H9 (cell line): ENCODE measurements at regions not wholly inside any gene's neighbourhood (a gene's known extent, or its start where the extent isn't known, plus 50 kb on each side); places are given as distances from the start of the nearest gene placed in this dataset.

Experiments
- DNase-seq: peaks from one replicate; pipeline ENCODE4 v3.0.0-alpha.2; 2017
- H2AFZ ChIP-seq: one replicate; pipeline ENCODE4 v1.6.1; 2013; ENCODE audit warnings: mild to moderate bottlenecking, low read length, control low read depth, moderate library complexity
- H2AK5ac ChIP-seq: 2 replicates; pipeline ENCODE4 v1.6.1; 2013; ENCODE audit warnings: low read length, control low read depth, mixed read lengths; ENCODE audit not compliant: insufficient read length
- H2BK120ac ChIP-seq: one replicate; pipeline ENCODE4 v1.6.1; 2013; ENCODE audit warnings: low read depth, mild to moderate bottlenecking, low read length, control low read depth, inconsistent platforms; ENCODE audit not compliant: poor library complexity, severe bottlenecking
- H2BK12ac ChIP-seq: 2 replicates; pipeline ENCODE4 v1.6.1; 2013; ENCODE audit warnings: low read length, control low read depth, mixed read lengths, low read depth; ENCODE audit not compliant: insufficient read length
- H2BK15ac ChIP-seq: 2 replicates; pipeline ENCODE4 v1.6.1; 2013; ENCODE audit warnings: low read depth, low read length, control low read depth
- H2BK20ac ChIP-seq: one replicate; pipeline ENCODE4 v1.6.1; 2013; ENCODE audit warnings: low read depth, mild to moderate bottlenecking, low read length, control low read depth, inconsistent platforms; ENCODE audit not compliant: poor library complexity, severe bottlenecking
- H2BK5ac ChIP-seq: 2 replicates; pipeline ENCODE4 v1.6.1; 2013; ENCODE audit warnings: low read length, control low read depth, mixed read lengths; ENCODE audit not compliant: insufficient read length
- H3K14ac ChIP-seq: 2 replicates; pipeline ENCODE4 v1.6.1; 2013; ENCODE audit warnings: low read length, control low read depth; ENCODE audit not compliant: insufficient read depth
- H3K18ac ChIP-seq: 2 replicates; pipeline ENCODE4 v1.6.1; 2013; ENCODE audit warnings: low read depth, mild to moderate bottlenecking, mixed read lengths, low read length, control low read depth; ENCODE audit not compliant: insufficient read length
- H3K23ac ChIP-seq: 2 replicates; pipeline ENCODE4 v1.6.1; 2013; ENCODE audit warnings: low read length, control low read depth, mixed read lengths, low read depth; ENCODE audit not compliant: insufficient read length
- H3K23me2 ChIP-seq: 2 replicates; pipeline ENCODE4 v1.6.1; 2013; ENCODE audit warnings: low read depth, mild to moderate bottlenecking, mixed read lengths, low read length, control low read depth; ENCODE audit not compliant: insufficient read length, poor library complexity, severe bottlenecking
- H3K27ac ChIP-seq: 2 replicates; pipeline ENCODE4 v1.5.1; 2013; ENCODE audit warnings: low read length, control low read depth, mixed read lengths, low read depth; ENCODE audit not compliant: insufficient read length
- H3K27me3 ChIP-seq: 2 replicates; pipeline ENCODE4 v1.6.1; 2013; ENCODE audit warnings: low read length, control low read depth, inconsistent platforms; ENCODE audit not compliant: insufficient read depth
- H3K4ac ChIP-seq: 2 replicates; pipeline ENCODE4 v1.6.1; 2013; ENCODE audit warnings: low read depth, mild to moderate bottlenecking, control low read depth, inconsistent platforms, low read length, moderate library complexity
- H3K4me1 ChIP-seq: 2 replicates; pipeline ENCODE4 v1.6.1; 2013; ENCODE audit warnings: low read length, control low read depth, inconsistent platforms; ENCODE audit not compliant: insufficient read depth
- H3K4me2 ChIP-seq: 2 replicates; pipeline ENCODE4 v1.6.1; 2013; ENCODE audit warnings: low read length, control low read depth, mixed read lengths; ENCODE audit not compliant: insufficient read length, insufficient read depth
- H3K56ac ChIP-seq: 2 replicates; pipeline ENCODE4 v1.6.1; 2013; ENCODE audit warnings: low read depth, mild to moderate bottlenecking, mixed read lengths, low read length, control low read depth; ENCODE audit not compliant: insufficient read length
- H3K79me1 ChIP-seq: 2 replicates; pipeline ENCODE4 v1.6.1; 2013; ENCODE audit warnings: low read depth, mild to moderate bottlenecking, moderate library complexity, low read length, control low read depth, inconsistent platforms; ENCODE audit not compliant: insufficient read depth, poor library complexity, severe bottlenecking
- H3K79me2 ChIP-seq: 2 replicates; pipeline ENCODE4 v1.6.1; 2013; ENCODE audit warnings: low read length, control low read depth, inconsistent platforms; ENCODE audit not compliant: insufficient read depth
- H3K9ac ChIP-seq: 2 replicates; pipeline ENCODE4 v1.6.1; 2013; ENCODE audit warnings: low read length, control low read depth, mixed read lengths; ENCODE audit not compliant: insufficient read length; ENCODE audit errors: extremely low read depth
- H3K9me3 ChIP-seq: one replicate; pipeline ENCODE4 v1.6.1; 2013; ENCODE audit warnings: low read depth, low read length, inconsistent platforms; ENCODE audit not compliant: control insufficient read depth
- H3T11ph ChIP-seq: one replicate; pipeline ENCODE4 v1.6.1; 2013; ENCODE audit warnings: mild to moderate bottlenecking, low read length, control low read depth, inconsistent platforms
- H4K20me1 ChIP-seq: one replicate; pipeline ENCODE4 v1.6.1; 2013; ENCODE audit not compliant: control insufficient read depth, insufficient read length, insufficient read depth
- H4K5ac ChIP-seq: 2 replicates; pipeline ENCODE4 v1.6.1; 2013; ENCODE audit warnings: low read depth, mild to moderate bottlenecking, mixed read lengths, low read length, control low read depth; ENCODE audit not compliant: insufficient read length
- H4K8ac ChIP-seq: replicated peaks from 2 replicates; pipeline ENCODE4 v1.6.1; 2013; ENCODE audit warnings: low read length, control low read depth, mixed read lengths, low read depth; ENCODE audit not compliant: insufficient read length
- H4K91ac ChIP-seq: 2 replicates; pipeline ENCODE4 v1.6.1; 2013; ENCODE audit warnings: low read depth, mild to moderate bottlenecking, moderate library complexity, mixed read lengths, low read length, control low read depth; ENCODE audit not compliant: insufficient read length
- H3K27ac Mint-ChIP-seq, 3 experiments: 2 replicates in 2 of 3; 3 replicates in 1 of 3; pipeline ENCODE4 v1.8.0; 2020 to 2021; ENCODE audit warnings: mixed read lengths in 3 of 3, mild to moderate bottlenecking in 1 of 3, moderate library complexity in 1 of 3
- H3K27me3 Mint-ChIP-seq: 2 replicates; pipeline ENCODE4 v1.8.0; 2021; ENCODE audit warnings: low read depth, mild to moderate bottlenecking, moderate library complexity, mixed read lengths
- H3K36me3 Mint-ChIP-seq, 3 experiments: 2 replicates in 2 of 3; 3 replicates in 1 of 3; pipeline ENCODE4 v1.8.0; 2020 to 2021; ENCODE audit warnings: low read depth in 3 of 3, mixed read lengths in 3 of 3; ENCODE audit not compliant: insufficient read depth in 1 of 3
- H3K4me1 Mint-ChIP-seq, 2 experiments: 2 replicates each; pipeline ENCODE4 v1.8.0; 2020; ENCODE audit warnings: mixed read lengths in 2 of 2
- H3K4me3 Mint-ChIP-seq, 2 experiments: 2 replicates in 1 of 2; 3 replicates in 1 of 2; pipeline ENCODE4 v1.8.0; 2020 to 2021; ENCODE audit warnings: mild to moderate bottlenecking in 2 of 2, mixed read lengths in 2 of 2, moderate library complexity in 1 of 2
- H3K9me3 Mint-ChIP-seq, 2 experiments: 2 replicates in 1 of 2; 3 replicates in 1 of 2; pipeline ENCODE4 v1.8.0; 2020; ENCODE audit warnings: mild to moderate bottlenecking in 2 of 2, mixed read lengths in 2 of 2, moderate library complexity in 1 of 2
- CTCF ChIP-seq: fragments of 200-600 bp; sonication (generic); conservative IDR thresholded peaks from 3 replicates; pipeline ENCODE4 v1.8.0; 2021; ENCODE audit warnings: antibody characterized with exemption, mild to moderate bottlenecking
- WGBS: extraction: QIAGEN DNeasy Blood & Tissue Kit; methylation state at CpG from one replicate; pipeline ENCODE4 v1.1.7; 2013; ENCODE audit warnings: missing lambda C conversion rate, low lambda C conversion rate, mixed read lengths; ENCODE audit not compliant: insufficient read length; ENCODE audit errors: extremely low coverage; 5-methylcytosine and 5-hydroxymethylcytosine counted together

GRCh38 chr18:25534401-25534800, 182.4 kb upstream of the ZNF521 start:
- no peak overlapping the region for H2BK15ac ChIP-seq
- Mint-ChIP-seq H3K27ac (no peak overlapping the region), H3K27me3 (peaks cover 2% of the 10 kb centered on the region; the same call in 1 of the 2 replicates), H3K4me3 (no peak overlapping the region), H3K9me3 (peaks cover 0 to 20% of the 10 kb centered on the region in 2 experiments; a peak in 2 of 5 replicates), H3K36me3 (peaks cover 0 to 21% (median 16%) of the 10 kb centered on the region in 3 experiments; a peak in 4 of 7 replicates), H3K4me1 (peaks cover 0 to 2% of the 10 kb centered on the region in 2 experiments; a peak in 1 of 4 replicates)
- H3K9me3 ChIP-seq = no peaks in the 10 kb centered on the region
- H4K20me1 ChIP-seq = no peaks in the 10 kb centered on the region
- H2BK20ac ChIP-seq = no peak overlapping the region
- no peak overlapping the region for H3K4me2 ChIP-seq
- no peak overlapping the region for H3K56ac ChIP-seq
- no peak overlapping the region for H4K5ac ChIP-seq
- no peak overlapping the region for H3K27ac ChIP-seq
- no peaks in the 10 kb centered on the region for H3K23me2 ChIP-seq
- H3K23ac ChIP-seq = no peak overlapping the region
- no peak overlapping the region for H4K8ac ChIP-seq
- H4K91ac ChIP-seq = no peak overlapping the region
- H2AFZ ChIP-seq = no peak overlapping the region
- no CpG with 5 or more reads among the region's 1 CpG for WGBS
- H3K4ac ChIP-seq = no peak overlapping the region
- no peak overlapping the region for H2BK5ac ChIP-seq
- no peak overlapping the region for H2BK12ac ChIP-seq
- no peak overlapping the region for H3K14ac ChIP-seq
- H3K9ac ChIP-seq = no peak overlapping the region
- H3T11ph ChIP-seq = no peak overlapping the region
- no peak for DNase-seq
- no peak overlapping the region for H2BK120ac ChIP-seq
- H3K79me2 ChIP-seq = no peaks in the 10 kb centered on the region
- H3K27me3 ChIP-seq = no peaks in the 10 kb centered on the region
- no peak for TF ChIP-seq CTCF
- H3K4me1 ChIP-seq = no peaks in the 10 kb centered on the region
- no peaks in the 10 kb centered on the region for H3K79me1 ChIP-seq
- no peak overlapping the region for H2AK5ac ChIP-seq
- no peak overlapping the region for H3K18ac ChIP-seq
